GM12878 (cell line): ENCODE measurements at regions not wholly inside any gene's neighbourhood (a gene's known extent, or its start where the extent isn't known, plus 50 kb on each side); places are given as distances from the start of the nearest gene placed in this dataset.

Experiments
- ATAC-seq: fragments of 200-7000 bp; cut with Tn5 transposase; 3 replicates; pipeline ENCODE4 v1.9.1; 2020; ENCODE audit warnings: mild to moderate bottlenecking, moderate library complexity
- BruUV-seq: library from RNA; stranded (reverse); fragments of 400-500 nt; replicated peaks from 2 replicates; lab custom pipeline; 2021; lab: Mats Ljungman, UMichigan
- CTCF ChIA-PET: fragments of 300-600 bp; sonication (Branson Sonifier 250); formaldehyde crosslinking; extraction: SDS; loops from one replicate; lab custom pipeline; 2021; ENCODE audit warnings: inconsistent platforms; lab: Yijun Ruan, JAX
- POLR2A ChIA-PET: fragments of 350-600 bp; formaldehyde crosslinking; extraction: SDS; loops from one replicate; lab custom pipeline; 2021; ENCODE audit warnings: inconsistent platforms; lab: Charles Lee
- RAD21 ChIA-PET: fragments of 300-600 bp; sonication (Branson Sonifier 250); formaldehyde crosslinking; loops from one replicate; lab custom pipeline; 2023; ENCODE audit warnings: antibody characterized with exemption; ENCODE audit not compliant: unreplicated experiment; lab: Charles Lee
- SMC1A ChIA-PET: fragments of 300-600 bp; sonication (Branson Sonifier 250); formaldehyde crosslinking; loops from one replicate; lab custom pipeline; 2023; ENCODE audit not compliant: unreplicated experiment, uncharacterized antibody; lab: Charles Lee
- DNase-seq: peaks from one replicate; pipeline ENCODE4 v3.0.0-alpha.2; 2011; ENCODE audit warnings: low read depth, low spot score
- FAIRE-seq: peaks from 3 replicates; lab custom pipeline; 2011; peaks lifted over from hg19 to GRCh38; lab: Jason Lieb, UNC
- H2AFZ ChIP-seq: 2 replicates; pipeline ENCODE4 v1.6.0; 2011; ENCODE audit warnings: low read depth, low read length, control low read depth; ENCODE audit not compliant: control insufficient read depth
- H3K27ac ChIP-seq: 2 replicates; pipeline ENCODE4 v1.5.1; 2011; ENCODE audit warnings: control low read depth; ENCODE audit not compliant: control insufficient read depth, insufficient read depth
- H3K27me3 ChIP-seq, 2 experiments: replicated peaks in 1 of 2; 2 replicates each; pipeline versions ENCODE4 v1.6.0 to v1.6.1; 2011; ENCODE audit warnings: low read length in 1 of 2; ENCODE audit not compliant: control insufficient read depth in 2 of 2, insufficient read depth in 2 of 2
- H3K36me3 ChIP-seq, 2 experiments: 2 replicates each; pipeline ENCODE4 v1.5.1; 2011; ENCODE audit warnings: low read length in 1 of 2; ENCODE audit not compliant: control insufficient read depth in 2 of 2, insufficient read depth in 2 of 2
- H3K4me1 ChIP-seq: 2 replicates; pipeline ENCODE4 v1.6.1; 2011; ENCODE audit warnings: mild to moderate bottlenecking, low read length, moderate library complexity, mixed read lengths; ENCODE audit not compliant: control insufficient read depth, insufficient read depth
- H3K4me2 ChIP-seq: 2 replicates; pipeline ENCODE4 v1.6.0; 2011; ENCODE audit warnings: control low read depth; ENCODE audit not compliant: control insufficient read depth, insufficient read depth
- H3K4me3 ChIP-seq: fragments of 200-600 bp; sonication (generic); 2 replicates; pipeline ENCODE4 v1.5.1; 2016
- H3K79me2 ChIP-seq: 2 replicates; pipeline ENCODE4 v1.6.0; 2011; ENCODE audit warnings: low read length; ENCODE audit not compliant: control insufficient read depth, insufficient read depth
- H3K9ac ChIP-seq: 2 replicates; pipeline ENCODE4 v1.8.0; 2011; ENCODE audit warnings: low read length, control low read depth, mixed read lengths; ENCODE audit not compliant: control insufficient read depth, insufficient read depth
- H3K9me3 ChIP-seq: replicated peaks from 3 replicates; pipeline ENCODE4 v1.5.1; 2011; ENCODE audit warnings: mild to moderate bottlenecking, low read length; ENCODE audit not compliant: control insufficient read depth, insufficient read depth
- H4K20me1 ChIP-seq: 2 replicates; pipeline ENCODE4 v1.6.0; 2011; ENCODE audit not compliant: control insufficient read depth, insufficient read depth
- BCL3 ChIP-seq: IDR thresholded peaks from 2 replicates; pipeline ENCODE4 v1.6.1; 2011; ENCODE audit warnings: borderline replicate concordance, low read depth, mild to moderate bottlenecking, moderate library complexity, low read length; ENCODE audit not compliant: insufficient read depth, poor library complexity, severe bottlenecking
- GABPA ChIP-seq: IDR thresholded peaks from 2 replicates; pipeline ENCODE4 v1.6.1; 2014; ENCODE audit warnings: antibody characterized with exemption, low read depth, mild to moderate bottlenecking, inconsistent platforms
- MEF2A ChIP-seq: IDR thresholded peaks from 2 replicates; pipeline ENCODE4 v1.6.1; 2011; ENCODE audit warnings: low read depth, mild to moderate bottlenecking, low read length, moderate library complexity; ENCODE audit not compliant: insufficient read depth
- NBN ChIP-seq: fragments of 450-650 bp; IDR thresholded peaks from 2 replicates; pipeline ENCODE4 v1.6.1; 2016
- NKRF ChIP-seq: fragments of 450-650 bp; conservative IDR thresholded peaks from 2 replicates; pipeline ENCODE4 v1.6.1; 2017; ENCODE audit warnings: mild to moderate bottlenecking, moderate library complexity
- NR2C2 ChIP-seq: IDR thresholded peaks from 2 replicates; pipeline ENCODE4 v1.6.1; 2011; ENCODE audit warnings: borderline replicate concordance, low read depth; ENCODE audit not compliant: control insufficient read depth, insufficient read length
- NRF1 ChIP-seq: conservative IDR thresholded peaks from 2 replicates; pipeline ENCODE4 v1.6.1; 2011; ENCODE audit warnings: mild to moderate bottlenecking, low read depth, low read length, improper control_type of control experiment
- POLR2A ChIP-seq: IDR thresholded peaks from 2 replicates; pipeline ENCODE4 v1.6.1; 2011; ENCODE audit warnings: low read depth, mild to moderate bottlenecking, low read length
- SP1 ChIP-seq: IDR thresholded peaks from one replicate; pipeline ENCODE4 v1.6.1; 2011; ENCODE audit warnings: low read depth, low read length
- SUPT20H ChIP-seq: IDR thresholded peaks from 2 replicates; pipeline ENCODE4 v1.6.1; 2011; ENCODE audit warnings: low read depth, mild to moderate bottlenecking, low read length, moderate library complexity, borderline replicate concordance; ENCODE audit not compliant: control insufficient read depth
- WRNIP1 ChIP-seq: IDR thresholded peaks from 2 replicates; pipeline ENCODE4 v1.6.1; 2011; ENCODE audit warnings: low read depth, low read length, improper control_type of control experiment, borderline replicate concordance
- ZBTB40 ChIP-seq: fragments of 450-650 bp; IDR thresholded peaks from 2 replicates; pipeline ENCODE4 v1.6.1; 2016; ENCODE audit warnings: mild to moderate bottlenecking, moderate library complexity, borderline replicate concordance
- ZNF24 ChIP-seq: fragments of 450-650 bp; IDR thresholded peaks from 2 replicates; pipeline ENCODE4 v1.6.1; 2017; ENCODE audit warnings: antibody characterized with exemption, mild to moderate bottlenecking
- ZNF384 ChIP-seq: IDR thresholded peaks from 2 replicates; pipeline ENCODE4 v1.6.1; 2012; ENCODE audit warnings: low read depth, mild to moderate bottlenecking, low read length, improper control_type of control experiment, borderline replicate concordance
- in situ Hi-C: fragments of 300-500 bp; cut with MboI; formaldehyde crosslinking; loops from 9 replicates; pipeline ENCODE4 v1.14.3; 2018; ENCODE audit warnings: mixed read lengths
- intact Hi-C: fragments of 100-400 bp; cut with micrococcal nuclease; formaldehyde crosslinking; loops from one replicate; pipeline ENCODE4 v1.14.2; 2022; ENCODE audit not compliant: unreplicated experiment
- TF ChIP-seq, protein P1 (sequence below): IDR thresholded peaks from 2 replicates; pipeline ENCODE4 v1.6.1; 2011; ENCODE audit warnings: low read depth, low read length, improper control_type of control experiment, borderline replicate concordance
- TF ChIP-seq, protein P2 (sequence below): fragments of 450-650 bp; IDR thresholded peaks from 2 replicates; pipeline ENCODE4 v1.6.1; 2017; ENCODE audit warnings: mild to moderate bottlenecking

GRCh38 chr14:84195514-84195913 is 1334.4 kb upstream of the FLRT2 start:
- intact Hi-C loops: no loop called here
- ATAC-seq (no peak), DNase-seq (no peak), FAIRE-seq (no peak)
- SMC1A ChIA-PET: no interaction called here
- RAD21 ChIA-PET: no interaction called here
- no peak overlapping the region for H3K4me3 ChIP-seq
- H3K4me1 ChIP-seq: no peaks in the 10 kb centered on the region
- CTCF ChIA-PET: no interaction called here
- H3K9me3 ChIP-seq: no peaks in the 10 kb centered on the region; the same call in 2 of the 3 replicates
- no peak overlapping the region for H3K27ac ChIP-seq
- no peak for TF ChIP-seq NKRF
- TF ChIP-seq MEF2A: no peak
- TF ChIP-seq WRNIP1: no peak
- TF ChIP-seq SP1: no peak
- no peak for TF ChIP-seq ZNF384
- TF ChIP-seq, protein P1, sequence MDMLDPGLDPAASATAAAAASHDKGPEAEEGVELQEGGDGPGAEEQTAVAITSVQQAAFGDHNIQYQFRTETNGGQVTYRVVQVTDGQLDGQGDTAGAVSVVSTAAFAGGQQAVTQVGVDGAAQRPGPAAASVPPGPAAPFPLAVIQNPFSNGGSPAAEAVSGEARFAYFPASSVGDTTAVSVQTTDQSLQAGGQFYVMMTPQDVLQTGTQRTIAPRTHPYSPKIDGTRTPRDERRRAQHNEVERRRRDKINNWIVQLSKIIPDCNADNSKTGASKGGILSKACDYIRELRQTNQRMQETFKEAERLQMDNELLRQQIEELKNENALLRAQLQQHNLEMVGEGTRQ: no peak
- no peak for TF ChIP-seq NR2C2
- TF ChIP-seq SUPT20H: no peak
- TF ChIP-seq POLR2A: no peak
- TF ChIP-seq, protein P2, sequence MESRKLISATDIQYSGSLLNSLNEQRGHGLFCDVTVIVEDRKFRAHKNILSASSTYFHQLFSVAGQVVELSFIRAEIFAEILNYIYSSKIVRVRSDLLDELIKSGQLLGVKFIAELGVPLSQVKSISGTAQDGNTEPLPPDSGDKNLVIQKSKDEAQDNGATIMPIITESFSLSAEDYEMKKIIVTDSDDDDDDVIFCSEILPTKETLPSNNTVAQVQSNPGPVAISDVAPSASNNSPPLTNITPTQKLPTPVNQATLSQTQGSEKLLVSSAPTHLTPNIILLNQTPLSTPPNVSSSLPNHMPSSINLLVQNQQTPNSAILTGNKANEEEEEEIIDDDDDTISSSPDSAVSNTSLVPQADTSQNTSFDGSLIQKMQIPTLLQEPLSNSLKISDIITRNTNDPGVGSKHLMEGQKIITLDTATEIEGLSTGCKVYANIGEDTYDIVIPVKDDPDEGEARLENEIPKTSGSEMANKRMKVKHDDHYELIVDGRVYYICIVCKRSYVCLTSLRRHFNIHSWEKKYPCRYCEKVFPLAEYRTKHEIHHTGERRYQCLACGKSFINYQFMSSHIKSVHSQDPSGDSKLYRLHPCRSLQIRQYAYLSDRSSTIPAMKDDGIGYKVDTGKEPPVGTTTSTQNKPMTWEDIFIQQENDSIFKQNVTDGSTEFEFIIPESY: no peak
- no peak for TF ChIP-seq NBN
- no peak for TF ChIP-seq BCL3
- no peak for TF ChIP-seq GABPA
- TF ChIP-seq ZBTB40: no peak
- TF ChIP-seq NRF1: no peak
- TF ChIP-seq ZNF24: no peak
- no TSS peak for BruUV-seq
- in situ Hi-C loops: no loop called here
- POLR2A ChIA-PET: no interaction called here
- no peak overlapping the region for H3K9ac ChIP-seq
- H3K4me2 ChIP-seq: no peak overlapping the region
- H3K27me3 ChIP-seq: no peaks in the 10 kb centered on the region
- H2AFZ ChIP-seq: no peak overlapping the region
- no peaks in the 10 kb centered on the region for H4K20me1 ChIP-seq
- no peaks in the 10 kb centered on the region for H3K36me3 ChIP-seq
- H3K79me2 ChIP-seq: no peaks in the 10 kb centered on the region
